ENCODE measurements at regions not wholly inside any gene's neighbourhood (a gene's known extent, or its start where the extent isn't known, plus 50 kb on each side); places are given as distances from the start of the nearest gene placed in this dataset.

- Histone ChIP-seq H2BK20ac (ENCODE audit: low read length) (no peak overlapping the region), H2AK5ac (ENCODE audit: low read depth, low read length) (no peak overlapping the region), H3K4me1 (replicated peaks in 1 of 4; ENCODE audit: control insufficient read depth in 3 of 4, insufficient read depth in 4 of 4, low read length in 3 of 4) (peaks cover 2 to 12% (median 9%) of the 10 kb centered on the region in 4 experiments; a peak in 5 of 7 replicates), H4K20me1 (replicated peaks in 1 of 2; ENCODE audit: control insufficient read depth in 1 of 2, insufficient read depth in 2 of 2, low read length in 2 of 2) (peaks cover 0 to 6% of the 10 kb centered on the region in 2 experiments), H3K4me3 (ENCODE audit: extremely low read depth in 1 of 4, insufficient read depth in 2 of 4, low read depth in 3 of 4, low read length in 4 of 4) (peak overlapping the region in 3 of 4 experiments; percentile 17 to 78 (median 23); a peak in 4 of 8 replicates), H3K23me2 (ENCODE audit: low read depth, low read length) (peaks cover 13% of the 10 kb centered on the region; the same call in 1 of the 2 replicates), H3K27me3 (replicated peaks in 1 of 4; ENCODE audit: control insufficient read depth in 3 of 4, extremely low read depth in 1 of 4, insufficient read depth in 3 of 4, low read length in 3 of 4) (peaks cover 4 to 12% (median 8%) of the 10 kb centered on the region in 4 experiments; a peak in 6 of 7 replicates), H4K5ac (ENCODE audit: insufficient read length, low read depth, low read length) (no peak overlapping the region), H3K23ac (ENCODE audit: insufficient read length) (no peak overlapping the region), H3K79me2 (ENCODE audit: control insufficient read depth in 1 of 2, insufficient read depth in 2 of 2, low read length in 2 of 2) (no peaks in the 10 kb centered on the region), H2BK15ac (ENCODE audit: low read length) (no peak overlapping the region), H3K4me2 (ENCODE audit: insufficient read depth in 1 of 2, low read depth in 2 of 2, low read length in 2 of 2) (peak overlapping the region; percentile 87 to 96), H2AFZ (ENCODE audit: low read length) (no peak overlapping the region), H3K9me3 (ENCODE audit: insufficient read depth in 2 of 2, low read depth in 1 of 2, low read length in 1 of 2) (no peaks in the 10 kb centered on the region), H4K91ac (replicated peaks; ENCODE audit: insufficient read length, low read length) (no peak overlapping the region), H3K36me3 (ENCODE audit: control insufficient read depth in 2 of 4, insufficient read depth in 4 of 4, low read length in 3 of 4) (no peaks in the 10 kb centered on the region), H2BK120ac (replicated peaks; ENCODE audit: low read depth, low read length) (no peak overlapping the region), H3K18ac (ENCODE audit: extremely low read depth, low read length) (no peak overlapping the region), H2BK5ac (ENCODE audit: low read depth, low read length) (no peak overlapping the region), H2BK12ac (ENCODE audit: low read depth, low read length) (no peak overlapping the region), H3K27ac (ENCODE audit: low read depth, low read length) (no peak overlapping the region), H3K14ac (ENCODE audit: insufficient read length) (no peak overlapping the region), H3K4ac (replicated peaks; ENCODE audit: insufficient read length, low read depth, low read length) (no peak overlapping the region), H3K56ac (replicated peaks; ENCODE audit: insufficient read length, low read depth, low read length) (no peak overlapping the region), H4K8ac (ENCODE audit: extremely low read depth, insufficient read depth, low read length) (no peak overlapping the region), H3K9ac (replicated peaks in 1 of 4; ENCODE audit: extremely low read depth in 1 of 4, low read depth in 3 of 4, low read length in 3 of 4) (no peak overlapping the region), H3K79me1 (ENCODE audit: low read depth, low read length) (no peaks in the 10 kb centered on the region)
- DNase-seq (ENCODE audit: low read depth in 1 of 2, low spot score in 2 of 2) (no peak), FAIRE-seq (no peak)
- ChIA-PET POLR2A (ENCODE audit: partially characterized antibody) (interaction anchor here (0.8 to 1.0 kb wide), 2 partner anchors 28 to 75 kb away, joined by 3 to 4 read pairs; partner anchors contain the start of gene CPLX2), CTCF (ENCODE audit: partially characterized antibody) (interaction anchor here (1.2 to 5.3 kb wide), 10 partner anchors 8 to 91 kb away, joined by 3 to 57 read pairs (median 12); partner anchors contain the start of gene CPLX2)
- TF ChIP-seq KDM1A (IDR thresholded peaks at IDR 0.05; ENCODE audit: borderline replicate concordance, low read length) = peak; percentile 35; the same call in 1 of the 2 replicates
- no peak for TF ChIP-seq BCL11A (IDR thresholded peaks at IDR 0.05; ENCODE audit: low read depth in 2 of 2, low read length in 2 of 2)
- 71% methylated on average over 3 of the region's 3 CpGs; no CpG with 5 or more reads in 1 of the 2 experiments for WGBS, 2 experiments (ENCODE audit: extremely low coverage in 1 of 2, insufficient coverage in 1 of 2, insufficient read length in 1 of 2, insufficient replicate concordance in 2 of 2, low coverage in 1 of 2, low lambda C conversion rate in 2 of 2, missing lambda C conversion rate in 1 of 2)
Observed at GRCh38 chr5:175795959-175796358, 75.4 kb upstream of the CPLX2 start.
